Fibroblast of gingiva (primary cell): ENCODE measurements at regions not wholly inside any gene's neighbourhood (a gene's known extent, or its start where the extent isn't known, plus 50 kb on each side); places are given as distances from the start of the nearest gene placed in this dataset.

Source experiments
- DNase-seq: peaks from one replicate; pipeline ENCODE4 v3.0.0-alpha.2; 2011; ENCODE audit warnings: low read depth

GRCh38 chr6:44606976-44607375 is 219.5 kb downstream of the CDC5L start:
- no peak for DNase-seq

DNA sequence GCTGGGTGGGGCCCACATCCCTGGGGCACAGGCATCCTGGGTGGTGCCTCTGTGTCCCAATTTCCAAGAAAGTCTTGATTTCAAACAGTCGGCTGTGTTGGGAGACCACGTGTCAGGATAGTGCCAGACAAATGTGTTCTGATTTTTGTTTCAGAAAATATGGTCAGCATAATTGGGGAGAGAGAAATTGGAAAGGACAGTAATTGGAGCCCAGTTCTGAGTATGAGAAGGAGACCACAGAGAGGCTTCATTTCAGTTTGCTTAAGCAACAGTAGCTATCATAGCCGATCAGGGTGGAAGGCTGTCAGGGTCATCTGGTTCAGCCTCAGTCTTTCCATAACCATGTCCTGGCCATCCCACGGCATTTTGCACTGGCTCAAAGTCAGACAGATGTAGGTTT is 220.7 kb downstream of the CDC5L start:
- DNase-seq, result no peak

DNA sequence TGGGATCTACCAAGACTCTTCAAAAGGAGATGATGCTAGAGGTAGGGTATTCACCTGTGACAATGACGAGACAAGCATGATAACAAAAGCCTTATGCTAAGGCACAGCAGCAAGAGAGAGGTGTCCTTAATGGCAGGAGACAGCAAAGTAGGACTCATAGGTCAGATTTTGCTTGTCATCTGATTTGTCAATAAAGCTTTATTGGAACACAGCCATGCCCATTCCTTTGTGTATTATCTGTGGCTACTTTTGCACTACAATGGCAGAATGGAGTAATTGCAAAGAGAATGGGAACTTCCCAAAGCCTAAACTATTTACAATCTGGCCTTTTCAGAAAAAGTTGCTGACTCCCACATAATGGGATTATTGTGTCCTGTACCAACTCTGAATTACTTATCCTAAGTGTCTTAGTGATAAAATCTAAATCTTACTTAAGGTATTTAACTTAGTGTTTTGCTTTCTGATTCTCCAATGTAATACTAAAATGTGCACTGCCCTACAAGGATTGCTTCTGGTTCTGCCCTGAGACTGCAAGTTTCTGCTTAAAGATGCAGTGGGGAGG is 221.6 kb downstream of the CDC5L start:
- DNase-seq, result no peak

- no peak for DNase-seq
Observed at GRCh38 chr6:44614396-44614795, 226.9 kb downstream of the CDC5L start.

- DNase-seq, result no peak
Observed at GRCh38 chr6:44615621-44616020, 228.1 kb downstream of the CDC5L start.

- DNase-seq, result no peak
Observed at GRCh38 chr6:44617416-44617815, 229.9 kb downstream of the CDC5L start.

- DNase-seq, result no peak
Observed at GRCh38 chr6:44618371-44618770, 230.9 kb downstream of the CDC5L start.

DNA sequence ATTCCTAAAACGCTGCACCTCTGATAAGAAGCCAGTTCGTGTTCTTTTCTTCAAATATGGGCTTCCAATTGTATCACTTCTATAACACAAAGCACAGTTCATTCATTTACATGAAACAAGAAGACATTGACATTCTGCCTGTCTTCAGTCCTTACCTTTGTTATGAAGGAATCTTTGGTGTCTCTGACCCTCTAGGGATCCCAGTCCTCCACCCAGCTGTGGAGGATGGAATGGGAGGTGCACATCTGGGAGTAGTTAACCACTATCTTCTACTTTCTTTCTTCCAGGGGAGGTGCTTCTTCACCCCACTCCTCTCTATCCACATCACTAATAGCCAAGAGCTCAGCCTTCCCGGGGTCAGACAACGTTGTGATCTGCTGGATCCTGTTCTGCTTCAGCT is 233.4 kb downstream of the CDC5L start:
- DNase-seq, result no peak

- DNase-seq, result no peak
Observed at GRCh38 chr6:44621846-44622245, 234.3 kb downstream of the CDC5L start.

- no peak for DNase-seq
Observed at GRCh38 chr6:44622555-44622954, 235.0 kb downstream of the CDC5L start.

- no peak for DNase-seq
Observed at GRCh38 chr6:44622956-44623355, 235.4 kb downstream of the CDC5L start.

DNA sequence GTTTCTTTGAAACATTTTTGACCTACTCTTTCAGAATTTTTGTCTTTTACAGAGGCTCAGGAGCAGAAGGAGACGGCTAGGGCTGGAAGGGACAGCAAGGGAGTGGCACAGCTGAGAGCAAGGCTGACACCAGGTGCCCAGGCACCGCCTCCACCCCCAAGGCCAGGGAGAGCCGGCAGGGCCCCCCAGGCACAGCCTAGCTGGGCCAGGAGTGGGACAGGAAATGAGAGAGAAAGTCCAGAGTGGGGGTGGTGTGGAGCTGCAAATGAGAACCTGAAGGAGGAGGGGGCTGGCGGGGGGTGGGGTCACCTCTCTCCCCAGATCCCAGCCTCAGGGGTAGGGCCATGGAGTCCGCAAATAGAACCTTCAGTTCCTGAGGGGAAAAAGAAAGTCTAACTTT is 236.7 kb downstream of the CDC5L start:
- no peak for DNase-seq

DNA sequence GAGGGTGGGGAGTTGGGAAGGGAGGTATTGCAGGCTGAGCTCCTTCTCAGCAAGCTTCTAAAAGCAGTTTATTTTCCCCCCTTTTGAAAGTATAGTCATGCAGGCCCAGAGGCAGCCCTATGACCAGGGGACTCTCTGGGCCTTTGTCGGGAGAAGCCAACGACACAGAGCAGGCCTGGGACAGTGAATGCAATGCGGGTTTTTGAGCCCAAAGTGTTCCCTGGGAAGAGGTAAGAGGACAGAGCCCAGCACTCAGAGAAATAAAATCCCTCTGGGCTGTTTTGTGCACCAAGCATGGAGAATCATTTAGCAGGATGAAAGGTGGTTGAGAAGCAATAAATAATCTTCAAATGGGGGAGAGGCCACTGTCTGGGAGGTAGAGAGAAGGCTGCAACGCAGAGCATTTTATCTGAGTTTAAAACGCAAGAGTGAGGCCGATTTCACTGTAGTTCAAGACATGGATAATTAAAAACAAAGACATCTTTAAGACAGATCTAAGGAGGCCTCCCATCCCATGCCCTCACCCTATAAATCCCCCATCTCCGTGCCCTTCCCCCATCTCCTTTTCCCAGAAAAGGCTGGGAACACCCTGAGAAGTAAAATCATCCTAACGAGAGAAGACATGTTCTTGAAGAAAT is 237.5 kb downstream of the CDC5L start:
- DNase-seq, result no peak

DNA sequence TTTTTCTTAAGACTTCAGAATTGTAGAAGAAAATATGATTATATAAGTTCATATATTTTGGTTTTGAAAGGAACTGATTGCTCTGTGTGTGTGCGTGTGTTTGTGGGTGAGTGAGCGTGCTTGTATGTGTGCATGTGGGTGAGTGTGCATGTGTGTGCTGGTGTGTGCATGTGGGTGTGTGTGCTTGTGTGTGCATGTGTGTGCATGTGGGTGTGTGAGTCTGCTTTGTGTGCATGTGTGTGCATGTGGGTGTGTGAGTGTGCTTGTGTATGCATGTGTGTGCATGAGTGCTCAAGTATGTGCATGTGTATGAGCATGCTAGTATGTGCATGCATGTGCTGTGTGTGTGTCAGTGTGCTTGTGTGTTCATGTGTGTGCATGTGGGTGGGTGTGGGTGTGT is 238.5 kb downstream of the CDC5L start:
- no peak for DNase-seq

DNA sequence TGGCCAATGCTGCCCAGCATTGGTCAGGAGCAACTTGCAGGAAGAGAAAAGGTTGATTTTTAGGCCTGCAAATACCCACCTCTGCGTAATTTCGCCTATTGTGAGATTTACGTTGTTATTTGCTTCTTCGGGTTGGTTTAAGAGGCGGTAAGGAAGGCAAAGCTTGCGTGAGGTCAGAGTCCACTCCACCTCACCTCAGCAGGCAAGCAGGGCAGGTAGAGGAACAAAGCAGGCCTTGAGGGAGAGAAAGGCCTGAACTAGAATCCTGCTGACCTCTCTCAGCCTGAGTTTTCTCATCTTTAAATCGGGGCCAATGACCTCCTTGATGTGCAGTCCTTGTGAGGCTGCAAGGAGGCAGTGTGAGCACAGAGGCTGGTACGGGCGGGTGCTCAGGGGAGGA is 239.1 kb downstream of the CDC5L start:
- no peak for DNase-seq

DNA sequence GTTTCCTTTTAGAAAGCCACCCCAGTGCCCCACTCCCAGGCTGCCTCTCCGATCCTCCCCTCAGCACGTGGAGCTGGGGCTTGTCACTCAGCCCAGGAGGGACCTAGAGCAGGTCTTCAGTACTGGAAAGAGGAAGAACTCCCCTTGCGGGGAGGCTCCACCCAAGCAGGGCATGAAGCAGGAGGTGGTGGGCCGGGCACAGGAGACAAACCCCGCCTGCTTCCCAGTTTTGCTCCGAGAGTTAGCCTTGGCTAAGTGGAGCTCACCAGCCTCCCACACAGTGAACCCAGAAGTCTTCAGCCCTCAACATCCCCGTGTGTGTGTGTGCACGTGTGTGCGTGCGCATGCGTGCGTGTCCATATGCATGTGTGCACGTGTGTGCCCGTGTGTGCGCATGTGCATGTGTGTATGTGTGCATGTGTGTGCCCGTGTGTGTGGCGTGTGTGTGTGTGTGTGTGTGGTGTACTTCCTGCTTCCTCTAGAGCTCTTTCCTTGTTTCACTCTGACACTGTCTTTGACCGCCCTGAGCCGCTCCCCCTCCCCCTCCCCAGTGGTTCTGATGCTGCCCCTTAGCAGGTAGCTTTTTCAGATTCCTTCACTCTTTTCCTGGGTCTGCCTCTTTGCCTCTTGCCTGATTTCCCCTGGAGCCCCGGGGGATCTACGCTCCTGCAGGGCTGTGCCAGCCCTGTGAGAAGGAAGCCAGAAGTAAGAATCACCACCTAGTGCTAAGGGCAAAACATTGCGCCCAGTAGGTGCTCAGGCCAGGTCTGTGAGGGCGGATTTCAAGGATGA is 239.8 kb downstream of the CDC5L start:
- no peak for DNase-seq

DNA sequence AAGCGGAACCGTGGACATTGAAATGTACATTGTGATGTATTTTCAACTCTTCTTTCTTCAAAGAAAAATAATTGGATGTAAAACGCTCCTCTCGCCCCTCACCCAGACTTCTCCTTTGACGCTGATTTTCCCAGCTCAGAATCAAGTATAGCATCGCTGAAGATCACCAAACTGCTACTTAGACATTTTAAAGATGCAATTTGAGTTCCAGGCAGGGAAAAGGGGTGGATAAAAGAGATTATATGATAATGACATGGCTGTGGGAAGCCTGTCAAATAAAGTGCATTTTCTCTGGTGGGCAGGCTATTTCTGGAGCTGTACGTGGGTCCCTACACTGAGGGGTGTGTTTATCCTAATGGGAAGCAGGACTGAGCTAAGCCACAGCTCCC is 240.4 kb downstream of the CDC5L start:
- no peak for DNase-seq

- DNase-seq, result no peak
Observed at GRCh38 chr6:44628347-44628746, 240.8 kb downstream of the CDC5L start.

GRCh38 chr6:44629636-44630035 is 242.1 kb downstream of the CDC5L start:
- no peak for DNase-seq

DNA sequence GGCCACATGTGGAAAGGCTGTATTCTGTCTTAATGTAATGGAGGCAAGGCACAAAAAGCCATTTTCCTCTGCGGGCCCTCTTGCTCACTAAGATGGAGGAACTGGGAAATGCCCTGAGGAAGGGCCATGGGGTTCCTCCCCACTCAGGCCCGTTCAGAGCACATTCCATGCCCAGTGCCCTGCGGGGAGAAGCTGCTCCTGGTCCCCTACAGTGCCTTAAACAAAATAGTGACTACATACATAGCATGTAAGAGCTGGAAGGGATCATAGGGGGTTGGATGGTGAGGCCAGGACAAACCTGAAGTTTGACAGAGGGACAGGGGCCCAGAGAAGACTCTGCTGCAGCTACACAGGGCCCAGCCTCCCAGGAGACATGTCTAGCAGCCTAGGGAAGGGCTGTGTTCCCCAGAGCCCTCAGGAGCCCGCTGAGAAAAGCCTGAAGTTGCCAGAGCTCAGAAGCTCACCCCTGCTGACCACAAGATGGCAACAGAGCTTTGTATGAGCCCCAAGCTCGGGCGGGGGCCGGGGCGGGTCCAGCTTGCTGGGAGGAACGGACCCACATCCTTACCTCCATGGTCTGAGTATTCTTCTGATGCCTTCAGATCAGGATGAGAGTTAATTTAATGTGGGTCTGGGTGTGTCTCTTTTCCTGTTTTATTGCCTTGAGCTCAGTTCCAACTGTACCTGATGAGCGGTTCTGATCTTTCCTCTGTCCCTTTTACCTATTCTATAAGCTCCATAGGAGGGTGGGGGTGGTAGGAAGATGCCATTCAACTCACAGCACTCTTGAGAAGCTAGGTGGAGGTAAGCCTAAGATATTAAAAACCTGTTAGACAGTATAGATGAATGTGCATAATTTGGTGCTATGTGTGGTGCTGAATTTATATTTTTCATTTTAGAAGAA is 242.9 kb downstream of the CDC5L start:
- peak; percentile 50 for DNase-seq

- no peak for DNase-seq
Observed at GRCh38 chr6:44631968-44632367, 244.5 kb downstream of the CDC5L start.

DNA sequence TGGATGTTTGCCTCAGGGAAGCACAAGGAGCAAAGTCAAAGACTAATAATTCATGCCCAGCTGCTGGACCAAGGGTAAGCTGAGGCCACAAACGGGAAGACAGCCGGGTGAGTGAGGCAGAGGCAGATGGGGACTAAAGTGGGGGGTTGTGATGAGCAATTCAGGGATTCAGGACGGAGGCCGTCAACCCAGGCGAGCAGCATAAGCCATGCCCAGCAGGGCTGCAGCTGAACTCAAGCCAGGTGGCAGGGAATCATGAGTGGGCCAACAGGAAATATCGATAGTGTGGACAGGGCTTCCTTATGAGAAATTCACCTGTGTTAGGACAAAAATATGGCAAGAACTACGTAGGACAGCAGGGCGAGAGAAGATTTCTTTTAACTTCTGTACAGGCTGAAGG is 246.8 kb downstream of the CDC5L start:
- no peak for DNase-seq

GRCh38 chr6:44635486-44635885 is 248.0 kb downstream of the CDC5L start:
- DNase-seq, result no peak
